Esophagus muscularis mucosa (tissue), 3 donors: ENCODE measurements at regions not wholly inside any gene's neighbourhood (a gene's known extent, or its start where the extent isn't known, plus 50 kb on each side); places are given as distances from the start of the nearest gene placed in this dataset.

Experiments
- CTCF ChIP-seq, 3 experiments: fragments of 200-600 bp in 2 of 3; fragments of 450-650 bp in 1 of 3; sonication (generic) in 2 of 3; IDR thresholded peaks; one replicate each; pipeline ENCODE4 v1.5.1; 2017 to 2019; ENCODE audit warnings: antibody characterized with exemption in 3 of 3, mild to moderate bottlenecking in 2 of 3, moderate library complexity in 1 of 3
- POLR2A ChIP-seq: fragments of 450-650 bp; IDR thresholded peaks from one replicate; pipeline ENCODE4 v1.6.1; 2017; ENCODE audit warnings: antibody characterized with exemption, moderate library complexity, mild to moderate bottlenecking, low read depth
- POLR2AphosphoS5 ChIP-seq, 2 donors: sonication (generic); formaldehyde crosslinking; IDR thresholded peaks; one replicate each; pipeline ENCODE4 v1.6.1; 2017; ENCODE audit warnings: antibody characterized with exemption in 2 of 2

GRCh38 chr14:76580967-76581366 lies 180.3 kb upstream of the VASH1 start:
- TF ChIP-seq POLR2AphosphoS5 (IDR thresholded peaks at IDR 0.05) = no peak
- no peak for TF ChIP-seq CTCF (IDR thresholded peaks at IDR 0.05)
- no peak for TF ChIP-seq POLR2A
